T-helper 2 cell treated with Interferon-gamma antibody and Interleukin-4, amounts not matched to agents 100 ng/mL and 5 ng/mL, for 36 hours (primary cell): ENCODE measurements at regions not wholly inside any gene's neighbourhood (a gene's known extent, or its start where the extent isn't known, plus 50 kb on each side); places are given as distances from the start of the nearest gene placed in this dataset.
"Not testable (repeated sequence)": the region's sequence is repeated elsewhere in the genome, so short reads cannot be mapped to it uniquely, and the experiment has no call there.

Source experiments
- intact Hi-C: fragments of 100-400 bp; cut with micrococcal nuclease; formaldehyde crosslinking; loops from one replicate; pipeline ENCODE4 v1.15.1; 2023

DNA sequence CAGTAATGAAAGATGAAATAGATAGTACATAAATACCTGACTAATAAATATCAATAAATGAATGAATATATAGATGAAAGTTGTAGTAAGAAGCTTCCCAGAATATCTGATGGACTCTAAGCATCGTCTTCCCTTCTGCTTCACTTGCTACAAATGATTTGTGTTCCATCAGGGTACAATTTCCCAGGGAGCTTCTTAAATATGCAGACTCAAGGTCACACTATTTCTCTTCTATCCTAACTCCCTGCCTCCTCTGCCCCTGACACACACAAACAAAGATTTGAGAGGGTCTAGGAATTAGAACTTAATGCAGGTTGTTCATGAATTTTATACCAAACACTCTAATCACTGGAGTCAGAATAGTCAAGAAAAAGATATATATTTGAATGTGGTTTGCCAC lies 415.9 kb upstream of the TMPRSS15 start:
- intact Hi-C loops = no loop called here

DNA sequence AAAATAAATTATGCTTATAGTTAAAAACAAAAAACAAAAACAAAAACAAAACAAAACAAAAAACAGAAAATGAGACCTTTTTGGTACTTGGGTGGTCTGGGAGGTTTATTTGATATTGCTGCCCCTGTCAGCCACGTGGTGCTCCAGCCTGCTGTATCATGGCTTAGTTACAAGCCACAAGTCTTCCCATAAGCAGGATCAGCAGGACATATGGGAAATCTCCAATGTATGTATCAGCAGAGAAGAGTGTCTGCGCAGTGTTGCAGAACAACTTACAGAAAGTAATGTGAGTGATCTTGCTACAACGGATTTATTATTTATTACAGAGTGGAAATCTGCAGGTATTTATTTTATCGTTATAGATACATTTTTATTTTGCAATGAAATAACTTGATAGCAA lies 423.0 kb upstream of the TMPRSS15 start:
- intact Hi-C loops = no loop called here

GRCh38 chr21:18831942-18832676 lies 428.5 kb upstream of the TMPRSS15 start:
- intact Hi-C loops = no loop called here

DNA sequence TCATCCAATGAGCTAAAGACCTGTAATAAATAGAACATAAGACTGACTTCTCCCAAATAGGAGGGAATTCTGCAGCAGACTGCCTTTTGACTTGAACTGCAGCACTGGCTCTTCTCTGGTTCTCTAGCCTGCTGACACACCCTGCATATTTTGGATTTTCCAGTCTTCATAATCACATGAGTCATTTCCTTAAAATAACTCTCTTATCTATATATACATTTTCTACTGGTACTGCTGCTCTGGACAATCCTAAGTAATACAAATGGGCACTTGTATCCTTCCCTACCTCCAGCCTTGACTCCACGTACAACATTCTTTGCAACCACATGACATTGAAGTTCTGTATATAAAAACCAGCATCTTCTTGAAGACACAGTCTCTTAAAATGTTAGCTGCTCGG lies 429.4 kb upstream of the TMPRSS15 start:
- intact Hi-C loops = no loop called here

GRCh38 chr21:18834121-18834520 lies 430.5 kb upstream of the TMPRSS15 start:
- intact Hi-C loops = not testable (repeated sequence)

GRCh38 chr21:18840239-18840638 lies 436.7 kb upstream of the TMPRSS15 start:
- intact Hi-C loops = no loop called here

DNA sequence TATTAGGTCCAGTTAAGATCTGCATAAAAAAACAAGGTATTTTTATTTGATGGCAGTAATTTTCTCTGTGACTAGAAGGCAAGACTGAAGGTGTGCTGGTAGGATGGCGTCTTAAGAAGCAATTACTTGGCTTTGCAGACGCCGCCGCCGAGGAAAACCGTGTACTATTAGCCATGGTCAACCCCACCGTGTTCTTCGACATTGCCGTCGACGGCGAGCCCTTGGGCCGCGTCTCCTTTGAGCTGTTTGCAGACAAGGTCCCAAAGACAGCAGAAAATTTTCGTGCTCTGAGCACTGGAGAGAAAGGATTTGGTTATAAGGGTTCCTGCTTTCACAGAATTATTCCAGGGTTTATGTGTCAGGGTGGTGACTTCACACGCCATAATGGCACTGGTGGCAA lies 454.0 kb upstream of the TMPRSS15 start:
- intact Hi-C loops = not testable (repeated sequence)

- intact Hi-C loops = no loop called here
These were observed 465.5 kb upstream of the TMPRSS15 start for GRCh38 chr21:18869104-18869503.

GRCh38 chr21:18877917-18878316 lies 474.3 kb upstream of the TMPRSS15 start:
- intact Hi-C loops = no loop called here

GRCh38 chr21:18887922-18888602 lies 484.5 kb upstream of the TMPRSS15 start:
- intact Hi-C loops = no loop called here

- intact Hi-C loops = no loop called here
These were observed 489.8 kb upstream of the TMPRSS15 start for GRCh38 chr21:18893406-18893805.

- intact Hi-C loops = no loop called here
These were observed 490.8 kb upstream of the TMPRSS15 start for GRCh38 chr21:18894387-18894786.

DNA sequence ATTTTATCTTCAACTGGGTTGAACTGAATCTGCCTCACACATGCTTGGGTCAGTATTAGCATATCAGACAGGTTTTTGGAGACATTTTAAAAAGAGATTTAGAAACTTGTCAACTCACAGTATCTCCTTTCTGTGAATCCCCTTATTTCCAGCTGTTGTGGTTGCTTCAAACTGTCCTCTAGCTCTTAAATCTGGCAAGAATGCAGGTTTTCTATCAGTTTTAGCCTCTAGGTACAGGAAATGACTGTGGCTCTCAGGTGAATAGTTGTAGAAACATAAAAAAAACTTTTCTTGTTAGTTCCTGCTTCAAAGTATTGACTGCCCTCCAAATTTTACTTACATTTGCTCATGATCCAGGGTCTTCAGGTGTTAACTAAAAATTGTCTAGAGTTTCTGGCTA lies 495.7 kb upstream of the TMPRSS15 start:
- intact Hi-C loops = no loop called here

GRCh38 chr21:18902660-18903059 lies 499.1 kb upstream of the TMPRSS15 start:
- intact Hi-C loops = no loop called here

DNA sequence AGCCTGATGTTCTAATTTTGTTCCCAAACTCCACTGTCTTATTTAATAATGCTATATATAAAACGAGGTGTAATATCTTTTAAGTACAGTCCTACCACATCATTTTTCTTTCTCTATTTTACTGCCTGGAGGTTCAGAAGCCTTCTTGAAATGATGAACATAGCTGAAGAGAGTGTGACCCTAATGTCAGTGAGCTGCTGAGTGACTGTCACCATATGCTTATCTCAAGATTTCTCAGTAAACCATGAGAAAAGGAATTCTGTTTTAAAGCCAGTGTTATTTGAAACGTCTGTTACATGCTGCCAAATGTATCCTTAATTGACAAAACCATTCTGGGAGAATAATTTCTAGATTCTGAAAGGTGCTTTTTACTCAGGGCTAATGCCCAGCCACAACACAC lies 503.5 kb upstream of the TMPRSS15 start:
- intact Hi-C loops = no loop called here

DNA sequence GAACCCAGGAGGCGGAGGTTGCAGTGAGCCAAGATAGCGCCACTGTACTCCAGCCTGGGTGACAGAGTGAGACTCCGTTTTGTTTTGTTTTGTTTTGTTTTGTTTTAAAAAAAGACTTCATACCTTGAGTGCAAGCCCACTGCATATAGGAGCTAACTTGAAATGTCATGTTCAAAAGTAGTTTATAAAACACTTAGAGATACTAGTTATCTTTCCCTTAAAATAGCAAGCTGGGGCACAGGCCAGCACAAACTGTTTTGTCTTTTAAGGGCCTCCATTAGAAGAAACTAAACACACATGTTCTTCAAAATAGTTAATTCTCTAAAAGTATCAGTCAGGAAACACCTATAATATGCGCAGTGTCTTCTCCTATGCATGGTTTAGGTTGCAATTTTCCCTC lies 505.1 kb upstream of the TMPRSS15 start:
- intact Hi-C loops = no loop called here

DNA sequence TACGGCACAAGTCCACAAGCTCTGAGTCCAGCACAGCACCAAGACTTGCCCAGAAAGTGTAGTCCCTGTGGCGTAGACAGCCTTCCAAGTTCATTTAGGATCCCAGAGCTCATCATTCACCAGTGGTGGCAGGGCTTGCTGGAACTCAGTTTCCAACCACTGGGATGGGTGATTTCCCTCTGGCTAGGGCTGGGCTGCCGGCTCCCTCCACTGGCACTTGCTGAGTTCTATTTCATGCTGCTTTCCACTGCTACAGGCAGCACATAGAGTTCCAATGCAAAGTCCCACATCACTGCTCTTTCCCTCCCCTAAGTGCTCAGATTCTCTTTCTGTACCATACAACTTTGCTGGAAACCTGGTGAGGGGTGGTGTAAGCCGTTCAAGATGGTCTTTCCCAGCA lies 510.3 kb upstream of the TMPRSS15 start:
- intact Hi-C loops = no loop called here

DNA sequence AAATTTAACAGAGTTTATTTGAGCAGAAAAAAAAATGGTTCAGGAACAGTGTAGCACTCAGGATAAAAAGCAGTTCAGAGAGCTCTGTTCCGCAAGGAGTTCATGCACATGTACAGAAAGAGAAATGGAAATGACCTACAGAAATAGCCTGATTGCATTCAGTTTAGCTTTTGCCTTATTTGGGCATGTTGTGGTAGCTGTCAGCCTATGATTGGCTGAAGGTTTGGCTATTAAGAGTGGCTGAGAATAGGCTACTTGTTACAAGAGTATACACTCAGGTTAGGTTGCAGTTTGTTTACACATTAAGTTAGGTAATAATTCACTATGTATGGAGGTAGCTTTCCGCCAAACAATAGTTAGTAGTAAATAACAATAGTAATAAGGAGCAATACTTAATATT lies 511.0 kb upstream of the TMPRSS15 start:
- intact Hi-C loops = no loop called here

DNA sequence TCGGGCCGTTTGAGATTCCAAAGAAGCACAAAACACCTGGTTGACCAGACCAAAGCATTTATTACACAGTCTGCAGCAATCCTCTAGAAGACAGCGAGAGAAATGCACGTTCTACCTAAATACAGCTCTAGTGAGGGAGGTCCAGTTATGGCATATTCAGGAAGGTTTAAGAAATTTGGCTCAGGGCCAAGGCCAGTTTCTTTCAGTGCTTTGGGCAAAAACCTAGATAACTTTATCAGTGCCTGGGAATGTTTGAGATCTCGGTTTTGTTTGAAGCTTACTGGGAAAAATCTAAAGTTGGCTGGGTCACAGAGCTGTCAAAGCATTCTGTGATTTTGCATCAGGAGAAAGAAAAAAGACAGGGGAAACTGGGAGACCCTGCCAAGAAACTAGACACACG lies 514.0 kb upstream of the TMPRSS15 start:
- intact Hi-C loops = no loop called here

- intact Hi-C loops = no loop called here
These were observed 527.7 kb upstream of the TMPRSS15 start for GRCh38 chr21:18931237-18931636.

- intact Hi-C loops = no loop called here
These were observed 533.8 kb upstream of the TMPRSS15 start for GRCh38 chr21:18937337-18937736.

- intact Hi-C loops = no loop called here
These were observed 537.2 kb upstream of the TMPRSS15 start for GRCh38 chr21:18940791-18941190.

- intact Hi-C loops = no loop called here
These were observed 546.6 kb upstream of the TMPRSS15 start for GRCh38 chr21:18950045-18950740.
